SK-N-SH (cell line): ENCODE measurements at regions not wholly inside any gene's neighbourhood (a gene's known extent, or its start where the extent isn't known, plus 50 kb on each side); places are given as distances from the start of the nearest gene placed in this dataset.

ENCODE experiments used
- CHD2 ChIP-seq: fragments of 150-350 bp; IDR thresholded peaks from 2 replicates; pipeline ENCODE4 v1.6.1; 2018; ENCODE audit warnings: low read length; ENCODE audit not compliant: partially characterized antibody
- EZH2phosphoT487 ChIP-seq: fragments of 200-600 bp; sonication (generic); IDR thresholded peaks from 2 replicates; pipeline ENCODE4 v1.6.1; 2017; ENCODE audit warnings: low read depth, mixed run types, mild to moderate bottlenecking, antibody characterized with exemption, moderate library complexity, borderline replicate concordance
- MAX ChIP-seq: IDR thresholded peaks from 2 replicates; pipeline ENCODE4 v1.4.0; 2012; ENCODE audit warnings: low read depth
- MXI1 ChIP-seq: IDR thresholded peaks from 2 replicates; pipeline ENCODE4 v1.6.1; 2012; ENCODE audit warnings: mild to moderate bottlenecking, low read depth, low read length, improper control_type of control experiment
- NFIC ChIP-seq: IDR thresholded peaks from 2 replicates; pipeline ENCODE4 v1.4.0; 2012; ENCODE audit warnings: borderline replicate concordance
- POLR2AphosphoS5 ChIP-seq: IDR thresholded peaks from 2 replicates; pipeline ENCODE4 v1.6.1; 2012; ENCODE audit warnings: low read depth, low read length
- RAD21 ChIP-seq: IDR thresholded peaks from 2 replicates; pipeline ENCODE4 v1.6.1; 2012; ENCODE audit warnings: mild to moderate bottlenecking, low read length
- RFX5 ChIP-seq: IDR thresholded peaks from 2 replicates; pipeline ENCODE4 v1.6.1; 2012; ENCODE audit warnings: mild to moderate bottlenecking, improper control_type of control experiment, low read length

- TF ChIP-seq CHD2 (no peak), RFX5 (no peak), POLR2AphosphoS5 (no peak), RAD21 (no peak), EZH2phosphoT487 (no peak), NFIC (no peak), MXI1 (no peak), MAX (no peak)
These were observed 281.6 kb upstream of the ZFP64 start for GRCh38 chr20:52473186-52473585.
